ENCODE measurements at regions not wholly inside any gene's neighbourhood (a gene's known extent, or its start where the extent isn't known, plus 50 kb on each side); places are given as distances from the start of the nearest gene placed in this dataset.
"Not testable (repeated sequence)": the region's sequence is repeated elsewhere in the genome, so short reads cannot be mapped to it uniquely, and the experiment has no call there.

DNA sequence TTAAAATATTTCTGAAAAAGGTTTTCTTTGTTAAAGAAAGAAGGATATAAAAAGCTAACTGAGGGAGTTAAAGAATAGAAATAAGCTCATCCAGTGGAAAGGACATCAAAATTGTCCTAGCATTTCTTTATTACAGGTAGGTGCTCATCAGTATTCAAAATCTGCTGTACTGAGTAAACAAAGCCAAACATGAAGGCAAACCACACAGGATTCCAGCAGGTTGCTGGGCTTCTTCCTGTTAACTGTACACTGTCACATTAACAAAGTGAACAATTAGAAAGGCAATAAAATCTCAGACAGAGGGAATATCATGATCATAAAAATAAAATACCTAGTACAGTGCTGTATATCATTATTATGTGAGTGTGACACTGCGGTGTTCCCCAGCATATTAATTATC, 1541.0 kb downstream of the SLITRK5 start:
- Mint-ChIP-seq H3K36me3 (ENCODE audit: low read depth) (no peaks in the 10 kb centered on the region), H3K4me3 (no peak overlapping the region), H3K9me3 (no peaks in the 10 kb centered on the region), H3K4me1 (ENCODE audit: low read depth) (no peaks in the 10 kb centered on the region), H3K27me3 (ENCODE audit: low read depth) (no peaks in the 10 kb centered on the region), H3K27ac (no peak overlapping the region)
- CTCF ChIA-PET, result no interaction called here
- intact Hi-C loops (cut with micrococcal nuclease), result no loop called here
- no peak for DNase-seq

DNA sequence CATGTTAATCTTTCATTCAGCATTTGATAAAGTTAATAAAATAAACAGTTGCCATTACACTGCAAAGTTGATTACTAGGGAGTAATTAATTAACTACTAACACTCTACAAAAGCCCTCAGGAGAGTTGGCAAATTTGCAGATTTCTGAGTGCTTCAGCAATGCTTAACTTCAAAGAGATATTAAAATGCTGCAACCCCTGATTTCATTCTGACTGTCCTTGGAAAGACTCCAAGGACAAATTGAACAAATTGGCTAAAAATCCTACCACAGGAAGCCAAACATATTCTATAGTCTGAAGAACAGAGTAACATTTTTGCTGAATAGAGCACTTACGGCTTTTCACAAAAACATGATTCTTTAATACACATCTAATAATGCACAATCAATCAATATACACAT, 1543.0 kb downstream of the SLITRK5 start:
- Mint-ChIP-seq H3K36me3 (ENCODE audit: low read depth) (no peaks in the 10 kb centered on the region), H3K27ac (no peak overlapping the region), H3K4me1 (ENCODE audit: low read depth) (no peaks in the 10 kb centered on the region), H3K9me3 (peaks cover 1% of the 10 kb centered on the region), H3K4me3 (no peak overlapping the region), H3K27me3 (ENCODE audit: low read depth) (no peaks in the 10 kb centered on the region)
- intact Hi-C loops (cut with micrococcal nuclease), result no loop called here
- CTCF ChIA-PET, result no interaction called here
- no peak for DNase-seq

DNA sequence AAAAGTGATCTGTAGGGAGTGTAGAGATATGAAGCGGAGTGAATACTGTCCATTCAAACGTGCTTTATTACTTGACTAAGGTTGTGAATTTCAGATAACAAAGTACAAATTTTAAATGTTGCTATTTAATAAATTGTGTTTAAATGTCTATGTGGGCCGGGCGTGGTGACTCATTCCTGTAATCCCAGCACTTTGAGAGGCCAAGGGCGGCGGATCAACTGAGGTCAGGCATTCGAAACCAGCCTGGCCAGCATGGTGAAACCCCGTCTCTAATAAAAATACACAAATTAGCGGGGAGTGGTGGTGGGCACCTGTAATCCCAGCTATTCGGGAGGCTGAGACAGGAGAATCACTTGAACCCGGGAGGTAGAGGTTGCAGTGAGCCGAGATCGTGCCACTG, 1544.1 kb downstream of the SLITRK5 start:
- intact Hi-C loops (cut with micrococcal nuclease); DNase-seq; H3K27me3 Mint-ChIP-seq (ENCODE audit: low read depth); H3K9me3 Mint-ChIP-seq; H3K4me1 Mint-ChIP-seq (ENCODE audit: low read depth); CTCF ChIA-PET; H3K4me3 Mint-ChIP-seq; H3K27ac Mint-ChIP-seq; H3K36me3 Mint-ChIP-seq (ENCODE audit: low read depth): not testable (repeated sequence)

DNA sequence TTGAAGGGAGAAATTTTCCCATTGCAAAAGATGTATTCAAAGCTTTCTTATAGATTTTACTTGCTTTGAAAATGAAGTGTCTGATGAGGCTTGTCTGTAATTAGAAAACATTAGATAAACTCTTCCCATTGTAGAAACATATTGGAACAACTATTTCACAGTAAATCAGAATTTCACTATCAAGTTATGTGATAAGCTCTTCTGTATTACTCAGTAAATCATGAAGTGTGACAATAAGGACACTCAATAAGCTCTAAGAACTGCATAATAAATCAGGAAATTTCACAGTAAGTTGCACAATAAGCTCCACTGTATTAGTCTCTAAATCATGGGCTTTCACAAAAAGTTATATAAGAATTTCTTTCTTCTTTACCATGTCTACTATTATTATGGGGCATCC, 1546.6 kb downstream of the SLITRK5 start:
- peaks cover 10% of the 10 kb centered on the region for H3K9me3 Mint-ChIP-seq
- H3K4me3 Mint-ChIP-seq, result no peak overlapping the region
- H3K4me1 Mint-ChIP-seq (ENCODE audit: low read depth), result no peaks in the 10 kb centered on the region
- H3K27ac Mint-ChIP-seq, result no peak overlapping the region
- no peaks in the 10 kb centered on the region for H3K27me3 Mint-ChIP-seq (ENCODE audit: low read depth)
- no peaks in the 10 kb centered on the region for H3K36me3 Mint-ChIP-seq (ENCODE audit: low read depth)
- intact Hi-C loops (cut with micrococcal nuclease), result no loop called here
- CTCF ChIA-PET, result interaction anchor here (1.1 kb wide), 1 partner anchor 17 kb away, joined by 4 read pairs; no protein-coding TSS in a partner anchor
- no peak for DNase-seq

DNA sequence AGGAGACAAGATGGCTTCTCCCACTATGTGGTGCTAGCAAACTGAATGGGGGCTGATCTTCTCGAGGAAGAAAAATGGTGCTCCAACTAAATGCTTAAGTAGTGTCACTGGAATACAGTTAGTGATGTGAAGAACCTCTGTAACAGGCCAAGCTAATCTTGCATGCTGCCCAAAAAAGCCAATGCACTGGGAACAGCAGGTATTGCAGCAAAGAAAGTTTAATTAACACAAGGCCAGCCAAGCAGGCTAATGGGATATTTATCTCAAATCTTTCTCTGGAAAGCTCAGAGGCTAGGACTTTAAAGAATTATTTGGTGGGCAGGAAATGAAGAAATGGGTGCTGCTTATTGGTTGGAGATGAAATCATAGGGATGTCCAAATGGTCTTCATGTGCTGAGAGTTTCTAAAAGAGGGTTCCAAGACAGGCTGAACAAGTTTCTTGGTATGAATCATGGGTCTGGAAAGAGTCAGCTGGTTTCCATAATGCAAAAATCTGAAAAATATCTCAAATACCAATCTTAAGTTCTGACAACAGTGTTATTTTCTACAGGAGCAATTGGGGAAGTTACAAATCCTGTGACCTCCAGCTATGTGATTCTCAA, 1550.5 kb downstream of the SLITRK5 start:
- Mint-ChIP-seq H3K4me3 (no peak overlapping the region), H3K27ac (no peak overlapping the region), H3K4me1 (ENCODE audit: low read depth) (no peaks in the 10 kb centered on the region), H3K9me3 (peaks cover 10% of the 10 kb centered on the region), H3K36me3 (ENCODE audit: low read depth) (no peaks in the 10 kb centered on the region), H3K27me3 (ENCODE audit: low read depth) (no peaks in the 10 kb centered on the region)
- CTCF ChIA-PET, result no interaction called here
- DNase-seq, result no peak
- intact Hi-C loops (cut with micrococcal nuclease), result no loop called here

DNA sequence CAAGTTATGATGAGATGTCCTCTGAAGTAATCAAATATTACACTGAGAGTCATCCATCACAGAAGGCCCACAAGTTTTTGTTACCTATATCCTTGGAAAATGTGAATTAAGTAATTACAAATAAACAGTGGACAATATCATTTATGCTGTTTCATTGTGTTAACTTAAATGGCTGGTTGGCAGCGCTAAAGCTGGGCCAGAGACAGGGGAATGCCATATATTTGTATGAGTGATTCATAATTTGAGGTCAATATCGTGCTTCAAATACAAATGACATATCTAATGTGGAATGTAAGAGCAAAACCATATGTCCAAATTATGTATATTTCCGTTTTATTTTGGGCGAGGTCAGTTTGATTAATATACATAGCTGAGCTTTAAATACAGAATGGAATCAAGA, 1556.2 kb downstream of the SLITRK5 start:
- no peaks in the 10 kb centered on the region for H3K4me1 Mint-ChIP-seq (ENCODE audit: low read depth)
- no peaks in the 10 kb centered on the region for H3K36me3 Mint-ChIP-seq (ENCODE audit: low read depth)
- H3K27ac Mint-ChIP-seq, result no peak overlapping the region
- H3K27me3 Mint-ChIP-seq (ENCODE audit: low read depth), result no peaks in the 10 kb centered on the region
- DNase-seq, result no peak
- CTCF ChIA-PET, result no interaction called here
- intact Hi-C loops (cut with micrococcal nuclease), result no loop called here
- H3K9me3 Mint-ChIP-seq, result peaks cover 1% of the 10 kb centered on the region
- H3K4me3 Mint-ChIP-seq, result no peak overlapping the region

DNA sequence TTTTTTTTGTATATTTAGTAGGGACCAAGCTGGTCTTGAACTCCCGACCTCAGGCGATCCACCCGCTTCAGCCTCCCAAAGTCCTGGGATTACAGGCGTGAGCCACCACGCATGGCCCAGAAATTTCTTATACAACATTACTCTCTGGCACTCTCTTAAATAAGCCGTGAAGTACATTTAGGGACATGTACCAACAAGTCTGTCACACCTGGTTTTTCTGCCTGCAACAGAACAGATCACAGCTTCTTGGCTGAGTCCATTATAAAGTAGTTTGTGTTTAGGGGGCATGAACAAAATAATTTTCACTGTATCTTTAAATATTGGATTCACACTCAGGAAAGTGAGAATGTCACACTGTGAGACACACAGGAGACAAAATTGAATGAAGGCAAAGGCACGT, 1567.3 kb downstream of the SLITRK5 start:
- peaks cover 2% of the 10 kb centered on the region for H3K9me3 Mint-ChIP-seq
- DNase-seq, result no peak
- H3K27me3 Mint-ChIP-seq (ENCODE audit: low read depth), result no peaks in the 10 kb centered on the region
- intact Hi-C loops (cut with micrococcal nuclease), result no loop called here
- no peak overlapping the region for H3K27ac Mint-ChIP-seq
- CTCF ChIA-PET, result no interaction called here
- H3K36me3 Mint-ChIP-seq (ENCODE audit: low read depth), result no peaks in the 10 kb centered on the region
- no peak overlapping the region for H3K4me3 Mint-ChIP-seq
- H3K4me1 Mint-ChIP-seq (ENCODE audit: low read depth), result no peaks in the 10 kb centered on the region

DNA sequence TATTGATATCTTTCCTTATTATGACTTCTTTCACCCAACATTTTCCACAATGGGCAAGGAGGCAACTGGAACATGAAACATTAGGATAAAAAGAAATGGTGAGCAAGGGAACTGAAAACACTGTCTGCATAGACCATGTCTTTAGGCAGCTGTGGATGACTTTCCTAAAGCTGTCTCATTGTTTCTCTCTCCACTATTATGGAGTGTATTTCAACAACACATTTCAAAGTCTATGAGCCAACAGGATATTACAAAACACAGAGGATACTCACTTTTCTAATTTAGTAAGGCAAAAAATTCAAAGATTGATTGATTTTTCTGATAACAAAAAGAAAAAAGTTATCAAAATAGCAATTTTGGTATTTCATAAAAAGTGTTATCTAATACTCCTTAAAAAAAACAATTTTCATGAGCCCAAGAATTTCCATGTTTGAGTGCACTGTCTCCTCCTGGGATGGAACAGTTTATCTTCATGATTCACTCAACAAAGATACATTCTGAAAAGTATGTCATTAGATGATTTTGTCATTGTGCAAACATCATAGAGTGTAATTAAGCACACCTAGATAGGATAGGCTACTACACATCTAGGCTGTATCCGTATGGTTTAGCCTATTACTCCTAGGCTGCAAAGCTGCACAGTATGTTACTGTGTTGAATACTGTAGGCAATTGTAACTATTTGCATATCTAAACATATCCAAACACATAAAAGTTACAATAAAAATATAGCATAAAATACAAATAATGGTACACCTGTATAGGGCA, 1568.4 kb downstream of the SLITRK5 start:
- intact Hi-C loops (cut with micrococcal nuclease), result no loop called here
- Mint-ChIP-seq H3K4me3 (no peak overlapping the region), H3K9me3 (peaks cover 2% of the 10 kb centered on the region), H3K27me3 (ENCODE audit: low read depth) (no peaks in the 10 kb centered on the region), H3K36me3 (ENCODE audit: low read depth) (no peaks in the 10 kb centered on the region), H3K27ac (no peak overlapping the region), H3K4me1 (ENCODE audit: low read depth) (no peaks in the 10 kb centered on the region)
- CTCF ChIA-PET, result no interaction called here
- DNase-seq, result no peak

DNA sequence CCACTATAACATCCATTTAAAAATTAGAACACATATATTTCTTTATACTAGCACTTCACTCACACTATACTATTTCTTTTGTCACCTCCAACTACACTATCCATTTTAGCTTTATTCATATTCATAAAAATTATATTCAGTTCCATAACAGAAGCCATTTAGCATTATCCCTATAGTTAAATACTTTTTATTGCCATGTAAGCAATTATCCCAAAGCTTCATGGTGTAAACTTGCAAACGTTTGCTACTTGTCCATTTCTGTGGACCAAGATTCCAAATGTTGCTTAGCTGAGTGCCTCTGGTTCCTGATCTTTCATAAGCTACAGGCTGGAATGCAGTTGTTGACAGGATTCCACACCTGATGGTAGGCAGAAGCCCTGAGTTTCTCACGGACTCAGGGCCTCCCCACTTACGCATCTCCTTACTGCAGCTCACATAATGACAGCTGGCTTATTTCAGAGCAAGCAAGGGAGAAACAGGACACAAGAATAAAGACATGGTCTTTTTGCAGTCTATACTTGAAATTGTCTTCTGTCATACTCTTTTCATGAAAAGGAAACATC, 1584.8 kb downstream of the SLITRK5 start:
- Mint-ChIP-seq H3K4me1 (ENCODE audit: low read depth) (no peaks in the 10 kb centered on the region), H3K4me3 (no peak overlapping the region), H3K36me3 (ENCODE audit: low read depth) (no peaks in the 10 kb centered on the region), H3K27ac (no peak overlapping the region), H3K27me3 (ENCODE audit: low read depth) (no peaks in the 10 kb centered on the region), H3K9me3 (peaks cover 20% of the 10 kb centered on the region)
- intact Hi-C loops (cut with micrococcal nuclease), result no loop called here
- CTCF ChIA-PET, result no interaction called here
- no peak for DNase-seq

DNA sequence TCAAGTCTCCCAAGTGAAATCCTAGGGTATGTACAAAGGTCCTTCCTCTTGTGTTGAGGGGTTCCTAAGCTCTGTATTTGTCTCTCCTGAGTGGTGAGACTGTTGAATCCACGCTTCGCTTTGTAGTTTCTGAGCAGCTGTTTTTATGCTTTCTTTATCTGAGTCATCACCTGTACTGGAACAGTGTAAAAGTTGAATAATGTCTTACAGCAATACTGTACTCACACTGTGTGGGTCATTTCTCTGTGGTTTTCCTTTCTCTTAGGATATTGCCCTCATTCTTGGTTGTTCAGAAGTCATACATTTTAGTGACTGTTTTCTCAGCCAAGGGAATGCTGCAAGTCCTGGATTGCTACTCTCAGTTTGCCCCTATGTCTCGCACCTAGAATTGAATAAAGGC, 1596.6 kb downstream of the SLITRK5 start:
- no peak for DNase-seq
- H3K27ac Mint-ChIP-seq, result no peak overlapping the region
- intact Hi-C loops (cut with micrococcal nuclease), result no loop called here
- no peaks in the 10 kb centered on the region for H3K4me1 Mint-ChIP-seq (ENCODE audit: low read depth)
- H3K27me3 Mint-ChIP-seq (ENCODE audit: low read depth), result no peaks in the 10 kb centered on the region
- CTCF ChIA-PET, result no interaction called here
- H3K9me3 Mint-ChIP-seq, result no peaks in the 10 kb centered on the region
- H3K4me3 Mint-ChIP-seq, result no peak overlapping the region
- no peaks in the 10 kb centered on the region for H3K36me3 Mint-ChIP-seq (ENCODE audit: low read depth)

DNA sequence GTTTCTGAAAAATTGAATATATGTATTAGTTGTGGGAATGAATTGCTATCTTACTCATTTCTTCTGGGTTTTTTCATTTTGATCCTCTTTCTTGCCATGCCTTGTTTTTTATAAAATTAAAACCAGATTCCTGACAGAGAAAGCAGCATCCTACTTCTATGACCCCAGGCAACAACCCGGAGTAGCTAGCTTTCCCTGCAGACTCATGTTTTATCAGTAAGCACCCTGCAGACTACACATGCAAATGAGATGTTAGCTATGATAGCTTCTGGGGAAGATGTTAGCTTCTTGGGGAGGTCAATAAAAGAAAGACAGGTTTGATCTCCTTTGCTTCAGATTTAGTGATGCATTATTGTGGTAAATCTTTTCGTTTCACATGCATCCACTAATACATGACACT, 1598.6 kb downstream of the SLITRK5 start:
- H3K4me3 Mint-ChIP-seq, result no peak overlapping the region
- no peak overlapping the region for H3K27ac Mint-ChIP-seq
- intact Hi-C loops (cut with micrococcal nuclease), result no loop called here

DNA sequence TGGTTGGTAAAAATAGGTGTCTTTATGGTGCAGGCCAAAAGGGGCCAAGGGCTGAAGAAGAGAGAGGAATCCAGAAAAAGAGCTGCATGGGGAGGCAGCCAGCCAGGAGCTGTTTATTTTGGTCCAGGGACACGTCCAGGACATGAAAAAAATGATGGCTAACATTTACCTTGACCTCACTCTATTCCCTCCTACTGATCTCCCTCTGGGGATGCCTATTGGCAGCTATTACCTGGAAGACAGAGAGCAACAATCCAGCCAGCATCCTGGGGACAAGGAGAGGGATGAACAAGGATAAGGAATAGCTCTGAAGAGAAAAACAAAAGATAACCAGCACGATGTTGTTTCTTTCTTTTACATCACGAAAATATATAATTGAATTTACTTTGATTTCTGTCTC, 1599.6 kb downstream of the SLITRK5 start:
- CTCF ChIA-PET, result no interaction called here
- Mint-ChIP-seq H3K27ac (no peak overlapping the region), H3K9me3 (no peaks in the 10 kb centered on the region), H3K4me3 (no peak overlapping the region), H3K27me3 (ENCODE audit: low read depth) (no peaks in the 10 kb centered on the region), H3K36me3 (ENCODE audit: low read depth) (no peaks in the 10 kb centered on the region), H3K4me1 (ENCODE audit: low read depth) (no peaks in the 10 kb centered on the region)
- intact Hi-C loops (cut with micrococcal nuclease), result no loop called here
- no peak for DNase-seq

More for the DNA sequence above, 1598.6 kb downstream of the SLITRK5 start:
- DNase-seq, result no peak
- no peaks in the 10 kb centered on the region for H3K4me1 Mint-ChIP-seq (ENCODE audit: low read depth)
- no peaks in the 10 kb centered on the region for H3K27me3 Mint-ChIP-seq (ENCODE audit: low read depth)
- H3K9me3 Mint-ChIP-seq, result no peaks in the 10 kb centered on the region
- CTCF ChIA-PET, result no interaction called here
- no peaks in the 10 kb centered on the region for H3K36me3 Mint-ChIP-seq (ENCODE audit: low read depth)

DNA sequence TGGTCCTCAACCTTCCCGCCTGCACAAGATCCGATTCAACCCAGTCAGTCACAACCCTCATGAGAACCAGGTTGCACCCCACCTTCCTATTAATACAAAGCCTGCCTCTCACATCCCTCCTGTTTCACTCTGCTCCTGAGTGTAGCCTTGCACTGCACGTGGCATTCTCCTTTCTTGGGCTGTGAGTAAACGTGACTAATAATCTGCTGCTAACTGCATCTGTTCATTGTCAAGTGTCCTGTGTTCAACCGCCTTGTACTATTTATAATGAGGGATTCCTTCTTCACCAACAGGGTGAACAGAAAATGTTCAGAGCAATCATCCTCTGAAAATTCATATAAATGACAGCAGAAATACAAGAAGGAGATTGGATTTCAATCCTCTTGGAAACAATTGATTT, 1608.2 kb downstream of the SLITRK5 start:
- no peaks in the 10 kb centered on the region for H3K27me3 Mint-ChIP-seq (ENCODE audit: low read depth)
- no peak overlapping the region for H3K4me3 Mint-ChIP-seq
- peaks cover 17% of the 10 kb centered on the region for H3K9me3 Mint-ChIP-seq
- DNase-seq, result no peak
- intact Hi-C loops (cut with micrococcal nuclease), result no loop called here
- no peaks in the 10 kb centered on the region for H3K4me1 Mint-ChIP-seq (ENCODE audit: low read depth)
- H3K27ac Mint-ChIP-seq, result no peak overlapping the region
- H3K36me3 Mint-ChIP-seq (ENCODE audit: low read depth), result no peaks in the 10 kb centered on the region
- CTCF ChIA-PET, result no interaction called here

Measured in activated naive CD4-positive, alpha-beta T cell treated with anti-CD3 and anti-CD28 coated beads for 36 hours (primary cell).